ENCODE measurements at regions not wholly inside any gene's neighbourhood (a gene's known extent, or its start where the extent isn't known, plus 50 kb on each side); places are given as distances from the start of the nearest gene placed in this dataset.

GRCh38 chr10:78359640-78360091 lies 326.0 kb downstream of the RPS24 start:
- Mint-ChIP-seq H3K27me3 (no peaks in the 10 kb centered on the region), H3K9me3 (no peaks in the 10 kb centered on the region), H3K36me3 (ENCODE audit: low read depth) (no peaks in the 10 kb centered on the region), H3K4me1 (peaks cover 11% of the 10 kb centered on the region), H3K27ac (no peak overlapping the region), H3K4me3 (no peak overlapping the region)
- ATAC-seq (no peak), DNase-seq (no peak)

DNA sequence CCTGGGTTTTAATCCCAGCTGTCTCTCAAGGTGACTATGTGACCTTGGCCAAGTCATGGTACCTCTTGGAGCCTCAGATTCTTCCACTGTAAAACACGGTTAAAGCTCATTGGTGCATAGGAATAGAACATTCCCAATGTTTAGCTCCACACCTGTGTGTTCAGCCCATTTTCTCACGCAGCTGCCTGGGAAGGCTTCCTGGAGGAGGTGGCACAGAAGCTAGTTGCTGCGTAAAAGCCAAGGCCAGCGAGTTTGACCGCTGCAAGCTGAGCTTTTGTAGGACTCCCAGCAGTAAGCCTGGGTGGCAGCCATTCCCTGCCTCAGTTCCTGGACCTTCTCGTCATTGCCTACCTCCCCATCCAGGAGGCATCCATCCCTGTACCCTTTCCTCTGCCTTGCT lies 326.6 kb downstream of the RPS24 start:
- DNase-seq (no peak), ATAC-seq (no peak)
- Mint-ChIP-seq H3K4me1 (peaks cover 11% of the 10 kb centered on the region), H3K27me3 (no peaks in the 10 kb centered on the region), H3K36me3 (ENCODE audit: low read depth) (no peaks in the 10 kb centered on the region), H3K27ac (no peak overlapping the region), H3K4me3 (no peak overlapping the region), H3K9me3 (no peaks in the 10 kb centered on the region)

GRCh38 chr10:78361031-78361430 lies 327.4 kb downstream of the RPS24 start:
- Mint-ChIP-seq H3K27me3 (no peaks in the 10 kb centered on the region), H3K9me3 (no peaks in the 10 kb centered on the region), H3K4me1 (peaks cover 11% of the 10 kb centered on the region), H3K36me3 (ENCODE audit: low read depth) (no peaks in the 10 kb centered on the region), H3K4me3 (no peak overlapping the region), H3K27ac (no peak overlapping the region)
- ATAC-seq (peak; percentile 45), DNase-seq (no peak)

GRCh38 chr10:78362406-78363022 lies 328.9 kb downstream of the RPS24 start:
- no peak overlapping the region for H3K4me3 Mint-ChIP-seq
- no peaks in the 10 kb centered on the region for H3K36me3 Mint-ChIP-seq (ENCODE audit: low read depth)
- no peak overlapping the region for H3K27ac Mint-ChIP-seq
- no peaks in the 10 kb centered on the region for H3K9me3 Mint-ChIP-seq
- H3K27me3 Mint-ChIP-seq, result no peaks in the 10 kb centered on the region
- ATAC-seq (no peak), DNase-seq (no peak)
- peaks cover 11% of the 10 kb centered on the region for H3K4me1 Mint-ChIP-seq

DNA sequence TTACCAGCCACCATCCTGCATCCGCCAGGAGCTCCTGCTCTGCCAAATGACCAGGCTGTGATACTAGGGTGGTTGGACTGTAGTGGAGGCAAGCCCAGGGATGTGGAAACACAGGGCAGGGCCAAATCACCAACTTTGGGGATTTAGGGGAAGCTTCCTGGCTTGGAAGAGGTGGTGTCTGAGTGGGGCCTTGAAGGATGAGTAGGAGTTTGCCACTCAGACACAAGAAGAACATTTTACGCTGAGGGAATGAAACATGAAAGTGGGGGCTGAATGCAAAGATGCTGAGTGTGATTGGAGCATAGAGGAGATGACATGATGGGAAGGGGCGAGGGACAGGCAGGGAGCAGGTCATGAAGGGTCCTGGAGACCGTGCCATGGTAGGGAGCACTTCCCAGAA lies 329.5 kb downstream of the RPS24 start:
- DNase-seq (no peak), ATAC-seq (no peak)
- H3K4me3 Mint-ChIP-seq, result no peak overlapping the region
- H3K27me3 Mint-ChIP-seq, result no peaks in the 10 kb centered on the region
- H3K36me3 Mint-ChIP-seq (ENCODE audit: low read depth), result no peaks in the 10 kb centered on the region
- peaks cover 11% of the 10 kb centered on the region for H3K4me1 Mint-ChIP-seq
- H3K27ac Mint-ChIP-seq, result no peak overlapping the region
- H3K9me3 Mint-ChIP-seq, result no peaks in the 10 kb centered on the region

DNA sequence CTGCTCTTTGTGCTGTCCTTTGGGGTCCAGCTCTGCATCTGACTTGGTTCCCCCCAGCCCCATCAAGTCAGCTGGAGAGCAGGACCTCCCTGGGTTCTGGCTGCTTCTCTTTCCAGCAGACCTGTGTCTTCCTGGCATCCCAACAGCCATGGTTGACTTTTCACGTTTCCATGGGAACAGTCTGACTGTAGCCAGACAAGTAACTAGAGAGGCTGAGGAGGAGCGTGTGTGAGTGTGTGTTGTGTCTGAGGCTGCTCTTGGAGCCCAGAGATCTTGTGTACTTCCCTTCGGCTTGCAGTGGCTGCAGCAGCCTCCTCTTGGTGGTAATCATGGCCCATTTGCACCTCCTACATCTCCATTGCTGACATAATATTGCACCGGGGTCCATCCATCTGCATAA lies 332.0 kb downstream of the RPS24 start:
- no peaks in the 10 kb centered on the region for H3K9me3 Mint-ChIP-seq
- H3K4me1 Mint-ChIP-seq, result peaks cover 11% of the 10 kb centered on the region
- H3K4me3 Mint-ChIP-seq, result no peak overlapping the region
- H3K27me3 Mint-ChIP-seq, result no peaks in the 10 kb centered on the region
- no peaks in the 10 kb centered on the region for H3K36me3 Mint-ChIP-seq (ENCODE audit: low read depth)
- ATAC-seq (no peak), DNase-seq (no peak)
- H3K27ac Mint-ChIP-seq, result no peak overlapping the region

- no peaks in the 10 kb centered on the region for H3K36me3 Mint-ChIP-seq (ENCODE audit: low read depth)
- no peaks in the 10 kb centered on the region for H3K9me3 Mint-ChIP-seq
- peaks cover 7% of the 10 kb centered on the region for H3K4me1 Mint-ChIP-seq
- DNase-seq, result no peak
- no peaks in the 10 kb centered on the region for H3K27me3 Mint-ChIP-seq
- H3K27ac Mint-ChIP-seq, result no peak overlapping the region
- no peak for ATAC-seq
- H3K4me3 Mint-ChIP-seq, result no peak overlapping the region
Measured at GRCh38 chr10:78366663-78367411, 333.2 kb downstream of the RPS24 start.

DNA sequence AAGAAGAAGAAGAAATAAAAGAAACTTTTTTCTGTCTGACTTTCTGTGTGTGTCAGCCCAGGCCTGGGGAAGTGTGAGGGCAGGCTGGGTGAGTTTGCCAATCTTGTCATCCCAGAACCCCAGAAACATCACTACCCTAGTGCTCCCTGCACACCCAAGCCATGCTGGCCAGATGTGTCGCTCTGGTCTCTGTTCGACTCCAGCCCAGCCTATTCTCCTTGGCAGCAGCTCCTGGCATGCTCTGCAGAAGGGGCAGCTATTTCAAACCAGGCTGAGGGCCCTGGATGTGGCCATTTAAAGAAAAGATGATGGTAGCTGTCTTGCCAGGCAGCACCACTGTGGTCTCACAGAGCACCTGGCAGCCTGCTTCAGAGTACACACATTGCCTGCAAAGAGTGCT lies 334.1 kb downstream of the RPS24 start:
- ATAC-seq, result no peak
- no peaks in the 10 kb centered on the region for H3K27me3 Mint-ChIP-seq
- DNase-seq, result no peak
- H3K27ac Mint-ChIP-seq, result no peak overlapping the region
- no peaks in the 10 kb centered on the region for H3K36me3 Mint-ChIP-seq (ENCODE audit: low read depth)
- no peaks in the 10 kb centered on the region for H3K4me1 Mint-ChIP-seq
- H3K9me3 Mint-ChIP-seq, result no peaks in the 10 kb centered on the region
- H3K4me3 Mint-ChIP-seq, result no peak overlapping the region

GRCh38 chr10:78371136-78371535 lies 337.5 kb downstream of the RPS24 start:
- ATAC-seq, result no peak
- Mint-ChIP-seq H3K27me3 (no peaks in the 10 kb centered on the region), H3K27ac (no peak overlapping the region), H3K9me3 (no peaks in the 10 kb centered on the region), H3K4me1 (no peaks in the 10 kb centered on the region), H3K36me3 (ENCODE audit: low read depth) (no peaks in the 10 kb centered on the region), H3K4me3 (no peak overlapping the region)
- DNase-seq, result no peak

DNA sequence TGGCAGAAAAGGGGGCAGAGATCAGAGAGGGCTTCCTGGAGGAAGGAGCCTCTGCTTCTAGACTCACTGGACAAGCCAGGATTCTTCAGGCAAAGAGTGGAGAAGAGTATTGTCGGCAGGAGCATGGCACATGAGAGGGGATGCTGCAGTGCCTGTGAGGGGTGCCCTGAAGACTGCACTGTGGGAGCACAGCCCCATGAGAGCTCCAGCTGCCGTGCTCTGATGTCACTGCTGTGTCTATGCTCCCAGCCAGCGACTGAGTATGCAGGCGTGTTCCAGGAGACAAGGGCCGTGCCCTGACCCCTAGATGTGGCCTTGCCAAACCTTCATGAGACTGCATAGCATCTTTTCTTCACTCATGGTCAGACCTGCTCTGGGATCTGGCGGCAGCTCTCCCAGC lies 339.1 kb downstream of the RPS24 start:
- Mint-ChIP-seq H3K4me1 (no peaks in the 10 kb centered on the region), H3K4me3 (no peak overlapping the region), H3K27ac (no peak overlapping the region), H3K36me3 (ENCODE audit: low read depth) (no peaks in the 10 kb centered on the region), H3K9me3 (no peaks in the 10 kb centered on the region), H3K27me3 (no peaks in the 10 kb centered on the region)
- no peak for ATAC-seq
- no peak for DNase-seq

DNA sequence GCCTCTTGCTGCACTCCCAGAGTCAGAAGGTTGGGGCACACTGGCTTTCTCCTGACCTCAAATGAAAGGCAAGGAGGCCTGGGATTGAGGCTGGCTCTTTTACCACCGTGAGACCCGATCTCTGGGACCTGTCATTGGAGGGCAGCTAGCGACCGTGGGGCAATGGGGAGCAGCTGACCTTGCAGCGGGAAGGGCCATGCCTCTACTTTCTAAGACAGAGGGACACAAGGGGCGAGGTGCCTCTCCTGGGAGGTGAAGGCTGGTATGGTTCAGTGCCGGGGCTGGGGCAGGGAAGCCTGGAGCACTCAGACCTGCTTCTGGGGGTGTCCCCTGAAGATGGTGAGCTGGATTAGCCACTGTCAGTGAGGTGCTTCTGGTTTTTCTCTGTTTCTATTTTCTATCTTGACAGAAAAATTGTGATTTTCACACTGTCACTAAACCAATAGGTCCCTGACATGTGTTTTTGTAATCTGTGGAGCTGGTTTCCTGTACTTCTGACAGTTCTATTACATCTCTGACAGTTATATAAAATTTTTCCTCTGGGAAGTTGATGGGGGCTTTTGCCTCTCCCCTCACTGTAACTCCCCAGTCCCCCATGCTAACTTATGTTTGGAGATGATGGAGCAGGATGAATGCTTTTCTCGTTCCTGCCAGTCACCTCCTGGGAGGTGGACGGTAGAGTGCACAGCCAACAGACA lies 340.8 kb downstream of the RPS24 start:
- ATAC-seq, result no peak
- H3K4me3 Mint-ChIP-seq, result no peak overlapping the region

GRCh38 chr10:78375854-78376785 lies 342.5 kb downstream of the RPS24 start:
- DNase-seq, result no peak
- Mint-ChIP-seq H3K9me3 (no peaks in the 10 kb centered on the region), H3K27me3 (no peaks in the 10 kb centered on the region), H3K4me1 (no peaks in the 10 kb centered on the region), H3K27ac (no peak overlapping the region), H3K4me3 (no peak overlapping the region), H3K36me3 (ENCODE audit: low read depth) (no peaks in the 10 kb centered on the region)
- no peak for ATAC-seq

More for the DNA sequence above, 340.8 kb downstream of the RPS24 start:
- no peak overlapping the region for H3K27ac Mint-ChIP-seq
- no peaks in the 10 kb centered on the region for H3K4me1 Mint-ChIP-seq
- no peaks in the 10 kb centered on the region for H3K9me3 Mint-ChIP-seq
- H3K27me3 Mint-ChIP-seq, result no peaks in the 10 kb centered on the region
- H3K36me3 Mint-ChIP-seq (ENCODE audit: low read depth), result no peaks in the 10 kb centered on the region
- no peak for DNase-seq

DNA sequence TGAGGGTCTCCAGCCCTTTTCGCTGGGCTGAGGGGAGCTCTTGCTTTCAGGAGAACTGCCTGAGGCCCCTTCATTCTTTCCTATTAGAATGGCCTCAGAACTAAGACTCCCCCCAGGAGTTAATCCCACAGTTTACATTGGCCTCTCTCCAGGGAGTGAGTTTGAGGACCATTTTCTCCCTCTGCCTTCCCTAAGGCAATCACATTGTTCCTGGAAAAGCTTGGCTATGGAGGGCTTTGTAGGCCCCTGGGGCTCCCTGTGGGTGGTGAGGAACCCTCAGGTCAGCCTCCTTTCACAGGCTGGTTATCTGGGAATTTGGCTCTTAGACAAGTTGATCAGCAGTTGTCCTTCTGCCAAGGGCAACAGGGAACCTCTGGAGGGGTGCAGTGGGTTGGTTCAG lies 343.7 kb downstream of the RPS24 start:
- ATAC-seq (no peak), DNase-seq (no peak)
- no peaks in the 10 kb centered on the region for H3K4me1 Mint-ChIP-seq
- no peak overlapping the region for H3K27ac Mint-ChIP-seq
- H3K36me3 Mint-ChIP-seq (ENCODE audit: low read depth), result no peaks in the 10 kb centered on the region
- H3K4me3 Mint-ChIP-seq, result no peak overlapping the region
- no peaks in the 10 kb centered on the region for H3K9me3 Mint-ChIP-seq
- peaks cover 1% of the 10 kb centered on the region for H3K27me3 Mint-ChIP-seq

DNA sequence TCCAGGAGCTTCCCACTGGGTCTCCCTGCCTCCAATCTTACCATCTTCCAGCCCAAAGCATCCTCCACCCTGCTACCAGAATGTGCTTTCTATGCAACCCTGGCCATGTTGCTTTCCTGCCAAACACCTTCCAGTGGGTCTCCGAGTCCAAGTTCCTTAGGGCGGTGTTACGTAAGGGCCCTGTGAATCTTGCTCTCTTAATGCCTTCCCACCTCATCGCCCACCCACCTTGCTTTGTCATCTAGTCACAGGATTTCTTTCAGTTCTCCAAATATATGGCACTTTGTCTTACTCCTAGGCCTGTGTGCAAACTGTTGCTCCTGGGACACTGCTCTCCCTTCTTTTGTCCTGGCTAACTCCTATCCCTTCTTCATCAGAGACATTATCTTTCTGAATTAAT lies 344.5 kb downstream of the RPS24 start:
- DNase-seq (no peak), ATAC-seq (no peak)
- Mint-ChIP-seq H3K27me3 (peaks cover 2% of the 10 kb centered on the region), H3K4me1 (no peaks in the 10 kb centered on the region), H3K36me3 (ENCODE audit: low read depth) (no peaks in the 10 kb centered on the region), H3K4me3 (no peak overlapping the region), H3K27ac (no peak overlapping the region), H3K9me3 (no peaks in the 10 kb centered on the region)

Data from activated naive CD8-positive, alpha-beta T cell treated with anti-CD3 and anti-CD28 coated beads, Interleukin-2, amount 50 U/mL, for 24 hours (primary cell).